OCI-LY7 (cell line): ENCODE measurements at regions not wholly inside any gene's neighbourhood (a gene's known extent, or its start where the extent isn't known, plus 50 kb on each side); places are given as distances from the start of the nearest gene placed in this dataset.

ENCODE experiments used
- BruUV-seq: library from RNA; stranded (reverse); fragments of 400-500 nt; replicated peaks from 2 replicates; lab custom pipeline; 2021; lab: Mats Ljungman, UMichigan
- CTCF ChIA-PET: fragments of 300-600 bp; sonication (Branson Sonifier 250); formaldehyde crosslinking; loops from one replicate; lab custom pipeline; 2022; ENCODE audit warnings: antibody characterized with exemption; ENCODE audit not compliant: unreplicated experiment; lab: Charles Lee
- POLR2A ChIA-PET: fragments of 300-600 bp; sonication (Branson Sonifier 250); formaldehyde crosslinking; loops from one replicate; lab custom pipeline; 2022; ENCODE audit warnings: antibody characterized with exemption; lab: Charles Lee
- DNase-seq: peaks from one replicate; pipeline ENCODE4 v3.0.0-alpha.2; 2015; ENCODE audit warnings: low spot score
- H2AFZ ChIP-seq: fragments of 200-600 bp; sonication (generic), shearing (Covaris generic); 2 replicates; pipeline ENCODE4 v1.6.1; 2014; ENCODE audit warnings: mild to moderate bottlenecking, antibody characterized with exemption, low read length, moderate library complexity
- H3K27ac ChIP-seq: fragments of 200-600 bp; sonication (generic); 2 replicates; pipeline ENCODE4 v1.5.1; 2014; ENCODE audit warnings: mixed run types, low read depth, mild to moderate bottlenecking, moderate library complexity, low read length, inconsistent platforms; ENCODE audit not compliant: poor library complexity, severe bottlenecking
- H3K36me3 ChIP-seq: fragments of 200-600 bp; sonication (generic); 2 replicates; pipeline ENCODE4 v1.6.1; 2014; ENCODE audit warnings: mild to moderate bottlenecking, antibody characterized with exemption, low read length, moderate library complexity, mixed read lengths; ENCODE audit not compliant: insufficient read depth
- H3K4me1 ChIP-seq: fragments of 200-600 bp; sonication (generic); 2 replicates; pipeline ENCODE4 v1.5.1; 2014; ENCODE audit warnings: mild to moderate bottlenecking, low read length; ENCODE audit not compliant: insufficient read depth, poor library complexity, severe bottlenecking
- H3K4me2 ChIP-seq: fragments of 200-600 bp; sonication (generic); 2 replicates; pipeline ENCODE4 v1.6.1; 2014; ENCODE audit warnings: mild to moderate bottlenecking, low read length
- H3K4me3 ChIP-seq: fragments of 200-600 bp; sonication (generic); 2 replicates; pipeline ENCODE4 v1.5.1; 2014; ENCODE audit warnings: mild to moderate bottlenecking, low read depth, low read length; ENCODE audit not compliant: poor library complexity, severe bottlenecking
- H3K79me2 ChIP-seq: fragments of 200-600 bp; sonication (generic); 2 replicates; pipeline ENCODE4 v1.6.1; 2016; ENCODE audit warnings: low read depth, mild to moderate bottlenecking, low read length, moderate library complexity, mixed read lengths; ENCODE audit not compliant: insufficient read depth
- H3K9me2 ChIP-seq: fragments of 200-600 bp; sonication (generic); 2 replicates; pipeline ENCODE4 v1.6.1; 2016; ENCODE audit warnings: mild to moderate bottlenecking, low read length, mixed read lengths; ENCODE audit not compliant: insufficient read depth
- H3K9me3 ChIP-seq: fragments of 200-600 bp; sonication (generic); 2 replicates; pipeline ENCODE4 v1.6.1; 2014; ENCODE audit warnings: mild to moderate bottlenecking, mixed run types, low read length, mixed read lengths
- H4K20me1 ChIP-seq: fragments of 200-600 bp; sonication (generic); 2 replicates; pipeline ENCODE4 v1.6.1; 2014; ENCODE audit warnings: mild to moderate bottlenecking, antibody characterized with exemption, low read length, moderate library complexity, mixed read lengths; ENCODE audit not compliant: insufficient read depth
- CTCF ChIP-seq: fragments of 200-600 bp; sonication (generic); conservative IDR thresholded peaks from 2 replicates; pipeline ENCODE4 v1.5.1; 2014; ENCODE audit warnings: mild to moderate bottlenecking, antibody characterized with exemption, low read length, moderate library complexity, mixed read lengths
- EZH2phosphoT487 ChIP-seq: fragments of 200-600 bp; sonication (generic); IDR thresholded peaks from 2 replicates; pipeline ENCODE4 v1.6.1; 2018; ENCODE audit warnings: low read depth, borderline replicate concordance, mild to moderate bottlenecking, mixed run types, antibody characterized with exemption, low read length, moderate library complexity, mixed read lengths
- intact Hi-C: fragments of 100-400 bp; cut with micrococcal nuclease; formaldehyde crosslinking; loops from one replicate; pipeline ENCODE4 v1.10.0; 2022; ENCODE audit not compliant: unreplicated experiment

GRCh38 chr18:49656073-49656692 is 94.3 kb downstream of the LIPG start:
- no peaks in the 10 kb centered on the region for H3K79me2 ChIP-seq
- ChIA-PET POLR2A (no interaction called here), CTCF (no interaction called here)
- no peak overlapping the region for H2AFZ ChIP-seq
- no peak for DNase-seq
- no peaks in the 10 kb centered on the region for H3K9me3 ChIP-seq
- no peaks in the 10 kb centered on the region for H3K36me3 ChIP-seq
- H3K4me3 ChIP-seq = no peak overlapping the region
- intact Hi-C loops = no loop called here
- no peaks in the 10 kb centered on the region for H3K9me2 ChIP-seq
- no TSS peak for BruUV-seq
- no peak overlapping the region for H3K27ac ChIP-seq
- H3K4me2 ChIP-seq = no peak overlapping the region
- no peaks in the 10 kb centered on the region for H4K20me1 ChIP-seq
- H3K4me1 ChIP-seq = no peaks in the 10 kb centered on the region
- TF ChIP-seq EZH2phosphoT487 (no peak), CTCF (no peak)

- intact Hi-C loops = no loop called here
- Histone ChIP-seq H3K9me2 (no peaks in the 10 kb centered on the region), H3K4me1 (no peaks in the 10 kb centered on the region), H3K9me3 (no peaks in the 10 kb centered on the region), H3K4me3 (no peak overlapping the region), H3K27ac (no peak overlapping the region), H2AFZ (no peak overlapping the region), H3K36me3 (no peaks in the 10 kb centered on the region), H4K20me1 (no peaks in the 10 kb centered on the region), H3K4me2 (no peak overlapping the region), H3K79me2 (no peaks in the 10 kb centered on the region)
- no peak for TF ChIP-seq EZH2phosphoT487
- TF ChIP-seq CTCF = no peak
- ChIA-PET CTCF (no interaction called here), POLR2A (no interaction called here)
- DNase-seq = no peak
- BruUV-seq = no TSS peak
Observed at GRCh38 chr18:49655266-49656072, 93.6 kb downstream of the LIPG start.

GRCh38 chr18:49654347-49654746 is 92.5 kb downstream of the LIPG start:
- ChIA-PET POLR2A (no interaction called here), CTCF (no interaction called here)
- H3K4me2 ChIP-seq = no peak overlapping the region
- DNase-seq = no peak
- no peak overlapping the region for H3K4me3 ChIP-seq
- no peak overlapping the region for H3K27ac ChIP-seq
- H3K4me1 ChIP-seq = no peaks in the 10 kb centered on the region
- H3K36me3 ChIP-seq = no peaks in the 10 kb centered on the region
- H3K79me2 ChIP-seq = no peaks in the 10 kb centered on the region
- BruUV-seq = no TSS peak
- H2AFZ ChIP-seq = no peak overlapping the region
- intact Hi-C loops = no loop called here
- H4K20me1 ChIP-seq = no peaks in the 10 kb centered on the region
- no peaks in the 10 kb centered on the region for H3K9me2 ChIP-seq
- H3K9me3 ChIP-seq = no peaks in the 10 kb centered on the region
- TF ChIP-seq CTCF (no peak), EZH2phosphoT487 (no peak)
